K562 (cell line): ENCODE measurements at regions not wholly inside any gene's neighbourhood (a gene's known extent, or its start where the extent isn't known, plus 50 kb on each side); places are given as distances from the start of the nearest gene placed in this dataset.

ENCODE experiments used
- CAMTA2 ChIP-seq: fragments of 250-450 bp; sonication (Bioruptor Pico); conservative IDR thresholded peaks from 2 replicates; pipeline ENCODE4 v1.5.1; 2022
- NFRKB ChIP-seq: fragments of 450-650 bp; IDR thresholded peaks from 2 replicates; pipeline ENCODE4 v1.6.1; 2016; ENCODE audit warnings: low read depth
- NFYB ChIP-seq: IDR thresholded peaks from 2 replicates; pipeline ENCODE4 v1.6.1; 2011; ENCODE audit warnings: mild to moderate bottlenecking, moderate library complexity; ENCODE audit not compliant: insufficient read length; ENCODE audit errors: extremely low read depth
- TARDBP ChIP-seq: fragments of 450-650 bp; IDR thresholded peaks from 2 replicates; pipeline ENCODE4 v1.6.1; 2016
- ZNF444 ChIP-seq: fragments of 250-450 bp; sonication (Bioruptor Pico); IDR thresholded peaks from 2 replicates; pipeline ENCODE4 v1.4.0; 2020; ENCODE audit warnings: mild to moderate bottlenecking, moderate library complexity
- ZNF584 ChIP-seq: fragments of 200-800 bp; sonication (Bioruptor generic); IDR thresholded peaks from 2 replicates; pipeline ENCODE4 v1.6.1; 2016; ENCODE audit warnings: low read depth, mild to moderate bottlenecking, missing genetic modification characterization, missing compliant biosample characterization

DNA sequence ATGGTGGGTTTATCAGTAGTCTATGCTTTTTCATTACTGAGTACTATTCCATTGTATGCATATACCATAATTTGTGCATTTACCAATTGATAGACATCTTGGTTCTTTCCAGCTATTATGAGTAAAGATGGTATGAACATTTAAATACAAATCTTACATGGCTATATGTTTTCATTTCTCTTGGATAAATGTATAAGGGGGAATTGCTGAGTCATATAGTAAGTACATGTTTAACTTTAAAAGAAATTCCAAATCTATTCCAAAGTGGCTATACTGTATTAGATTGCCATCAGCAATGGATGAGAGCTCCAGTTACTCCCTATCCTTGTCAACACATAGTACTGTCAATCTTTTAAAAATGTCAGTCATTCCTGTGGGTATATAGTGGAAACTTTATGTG lies 243.9 kb downstream of the CDCA7 start:
- TF ChIP-seq NFYB (no peak), TARDBP (no peak), CAMTA2 (no peak), ZNF584 (CRISPR knock-in tag) (no peak), NFRKB (no peak), ZNF444 (CRISPR knock-in tag) (no peak)
